Epithelial cell of proximal tubule (primary cell): ENCODE measurements at regions not wholly inside any gene's neighbourhood (a gene's known extent, or its start where the extent isn't known, plus 50 kb on each side); places are given as distances from the start of the nearest gene placed in this dataset.

Experiments
- DNase-seq: peaks from one replicate; pipeline ENCODE4 v3.0.0-alpha.2; 2011; ENCODE audit warnings: low read depth
- H3K4me3 ChIP-seq: 2 replicates; pipeline ENCODE4 v1.5.1; 2011; ENCODE audit warnings: low read depth, mild to moderate bottlenecking, low read length
- TF ChIP-seq, protein P1 (sequence below): conservative IDR thresholded peaks from 2 replicates; pipeline ENCODE4 v1.5.1; 2012; ENCODE audit warnings: low read depth, mild to moderate bottlenecking, low read length

- no peak overlapping the region for H3K4me3 ChIP-seq
- TF ChIP-seq, protein P1, sequence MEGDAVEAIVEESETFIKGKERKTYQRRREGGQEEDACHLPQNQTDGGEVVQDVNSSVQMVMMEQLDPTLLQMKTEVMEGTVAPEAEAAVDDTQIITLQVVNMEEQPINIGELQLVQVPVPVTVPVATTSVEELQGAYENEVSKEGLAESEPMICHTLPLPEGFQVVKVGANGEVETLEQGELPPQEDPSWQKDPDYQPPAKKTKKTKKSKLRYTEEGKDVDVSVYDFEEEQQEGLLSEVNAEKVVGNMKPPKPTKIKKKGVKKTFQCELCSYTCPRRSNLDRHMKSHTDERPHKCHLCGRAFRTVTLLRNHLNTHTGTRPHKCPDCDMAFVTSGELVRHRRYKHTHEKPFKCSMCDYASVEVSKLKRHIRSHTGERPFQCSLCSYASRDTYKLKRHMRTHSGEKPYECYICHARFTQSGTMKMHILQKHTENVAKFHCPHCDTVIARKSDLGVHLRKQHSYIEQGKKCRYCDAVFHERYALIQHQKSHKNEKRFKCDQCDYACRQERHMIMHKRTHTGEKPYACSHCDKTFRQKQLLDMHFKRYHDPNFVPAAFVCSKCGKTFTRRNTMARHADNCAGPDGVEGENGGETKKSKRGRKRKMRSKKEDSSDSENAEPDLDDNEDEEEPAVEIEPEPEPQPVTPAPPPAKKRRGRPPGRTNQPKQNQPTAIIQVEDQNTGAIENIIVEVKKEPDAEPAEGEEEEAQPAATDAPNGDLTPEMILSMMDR, result no peak
- no peak for DNase-seq
Measured at GRCh38 chr21:15354516-15354915, 289.7 kb upstream of the NRIP1 start.

DNA sequence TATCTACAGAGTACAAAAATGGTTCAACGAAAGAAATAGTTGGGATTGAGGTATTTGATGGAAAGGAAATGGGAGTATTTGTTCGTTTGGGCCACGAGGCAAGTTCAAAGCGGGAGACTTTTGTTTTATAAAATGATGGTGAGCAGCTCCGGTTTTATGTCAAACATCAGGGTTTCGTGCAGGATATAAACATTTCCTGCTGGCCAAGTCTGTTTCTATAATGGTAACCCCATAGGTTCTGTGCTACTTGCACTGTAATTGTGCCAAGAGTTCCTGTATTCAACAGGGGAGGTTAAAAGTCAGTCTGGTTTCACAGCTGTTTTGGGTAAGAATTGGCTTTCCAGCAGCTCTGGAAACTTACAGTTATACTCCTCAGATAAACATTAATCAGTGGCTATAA is 290.3 kb upstream of the NRIP1 start:
- no peak for DNase-seq
- H3K4me3 ChIP-seq, result no peak overlapping the region
- TF ChIP-seq, protein P1, result no peak

DNA sequence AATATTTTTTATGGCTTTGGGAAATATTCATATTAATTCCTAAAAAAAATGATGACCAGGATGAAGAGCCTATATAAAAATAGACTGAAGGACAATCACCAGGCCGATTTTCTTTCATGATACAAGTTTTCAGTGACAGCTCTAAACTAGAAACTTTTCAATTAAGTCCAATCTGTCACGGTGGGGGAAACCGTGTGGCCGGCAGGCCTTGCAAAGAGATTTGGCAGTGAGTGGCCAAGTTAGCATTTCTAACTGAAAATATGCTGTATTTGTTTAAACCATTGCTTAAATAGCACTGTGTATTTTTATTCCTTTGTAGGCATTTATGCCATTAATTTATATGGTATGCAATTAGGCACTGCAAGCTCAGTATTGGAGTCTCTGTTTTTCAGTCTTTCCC is 294.5 kb upstream of the NRIP1 start:
- TF ChIP-seq, protein P1, result no peak
- no peak for DNase-seq
- no peak overlapping the region for H3K4me3 ChIP-seq

DNA sequence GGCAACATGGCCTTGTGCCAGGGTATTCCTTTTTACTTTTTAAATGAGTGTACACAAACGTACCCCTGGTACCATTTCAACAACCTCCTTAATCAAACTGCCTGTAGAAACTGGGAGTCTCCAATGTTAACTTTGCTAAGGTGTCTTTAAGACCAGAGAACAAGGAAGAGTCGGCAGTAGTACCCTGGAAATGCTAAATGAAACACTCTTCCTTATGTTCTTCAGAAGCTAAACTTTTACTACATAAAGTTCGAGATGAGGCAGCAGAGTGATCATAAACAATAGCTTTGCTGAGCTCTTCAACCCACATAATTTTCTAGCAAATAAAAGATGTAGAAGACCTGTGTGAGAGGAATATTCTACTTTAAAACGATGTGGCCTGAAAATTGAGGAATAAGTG is 297.7 kb upstream of the NRIP1 start:
- no peak for DNase-seq
- TF ChIP-seq, protein P1, result no peak
- no peak overlapping the region for H3K4me3 ChIP-seq

DNA sequence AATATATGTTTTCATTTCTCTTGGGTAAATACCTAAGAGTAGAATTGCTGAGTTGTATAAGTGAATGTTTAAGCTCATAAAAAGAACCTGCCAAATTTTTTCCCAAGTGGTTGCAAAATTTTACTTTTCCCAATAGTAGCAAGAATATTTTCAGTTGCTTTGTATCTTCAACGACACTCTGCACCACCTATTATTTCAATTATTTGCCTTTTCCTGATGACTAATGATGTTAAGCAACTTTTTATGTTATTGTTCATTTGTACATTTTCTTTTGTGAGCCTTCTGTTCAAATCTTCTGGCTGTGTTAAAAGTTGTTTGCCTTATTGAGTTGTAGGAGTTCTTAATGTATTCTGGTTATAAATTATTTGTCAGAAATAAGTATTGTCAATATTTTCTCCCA is 299.1 kb upstream of the NRIP1 start:
- TF ChIP-seq, protein P1, result no peak
- H3K4me3 ChIP-seq, result no peak overlapping the region
- DNase-seq, result no peak

DNA sequence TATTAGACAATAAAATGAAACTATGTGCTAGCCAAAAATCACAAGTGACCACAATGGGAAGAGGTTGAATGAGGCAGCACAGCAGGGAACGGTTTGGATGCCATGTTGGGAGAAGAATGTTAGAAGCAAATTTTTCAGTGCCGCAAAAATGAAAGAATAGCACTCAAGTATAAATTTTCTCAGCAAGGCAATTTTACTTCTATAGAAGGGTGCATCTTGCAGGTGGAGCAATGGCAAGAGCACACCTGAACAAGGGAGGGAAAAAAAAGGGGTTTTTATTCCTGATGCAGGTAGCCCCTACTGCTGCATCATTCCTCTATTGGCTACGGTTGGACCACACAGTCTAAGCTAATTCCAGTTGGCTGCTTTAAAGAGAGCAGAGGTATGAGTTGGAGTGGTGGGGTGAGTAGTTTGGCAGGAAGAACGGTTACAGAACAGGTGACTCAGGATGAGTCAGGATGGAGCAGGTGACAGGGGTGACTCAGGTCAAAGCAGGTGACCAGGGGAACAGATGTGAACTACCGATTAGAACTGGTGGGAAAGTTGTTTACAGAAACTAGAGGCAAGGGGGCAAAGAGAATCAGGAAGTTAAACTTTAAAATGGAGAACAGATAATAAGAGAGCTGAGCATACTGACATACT is 301.1 kb upstream of the NRIP1 start:
- H3K4me3 ChIP-seq, result no peak overlapping the region
- TF ChIP-seq, protein P1, result no peak
- DNase-seq, result no peak

DNA sequence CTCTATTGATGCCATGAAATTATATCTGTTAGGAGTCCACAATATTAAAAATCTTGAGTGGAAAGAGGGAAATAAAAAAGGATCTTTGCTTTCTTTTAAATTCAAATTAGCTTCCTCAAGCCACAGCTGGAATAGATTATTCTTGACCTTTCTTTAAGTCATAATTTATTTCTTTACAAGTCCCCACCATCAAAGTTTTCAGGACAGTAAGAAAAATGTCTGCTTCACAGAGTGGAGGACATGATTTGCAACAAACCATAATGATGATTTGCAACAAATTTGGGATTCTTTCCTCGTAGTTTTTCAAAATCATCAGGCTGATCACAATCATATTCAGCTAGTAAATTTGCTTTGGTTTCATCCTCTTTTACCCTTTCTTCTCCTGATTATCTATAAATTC is 301.8 kb upstream of the NRIP1 start:
- H3K4me3 ChIP-seq, result no peak overlapping the region
- DNase-seq, result no peak
- TF ChIP-seq, protein P1, result no peak
